Adipocyte (in vitro differentiated cells): ENCODE measurements at regions not wholly inside any gene's neighbourhood (a gene's known extent, or its start where the extent isn't known, plus 50 kb on each side); places are given as distances from the start of the nearest gene placed in this dataset.

Experiments
- DNase-seq: peaks from one replicate; pipeline ENCODE4 v3.0.0-alpha.2; 2015; ENCODE audit warnings: low read depth
- H3K27me3 ChIP-seq: replicated peaks from 2 replicates; pipeline ENCODE4 v1.7.0; 2013; ENCODE audit warnings: mild to moderate bottlenecking, low read length, moderate library complexity; ENCODE audit not compliant: control insufficient read depth, insufficient read depth
- H3K36me3 ChIP-seq: 2 replicates; pipeline ENCODE4 v1.7.0; 2013; ENCODE audit warnings: low read length, mild to moderate bottlenecking, moderate library complexity; ENCODE audit not compliant: control insufficient read depth, insufficient read depth, severe bottlenecking
- H3K4me1 ChIP-seq: 2 replicates; pipeline ENCODE4 v1.7.0; 2013; ENCODE audit warnings: mild to moderate bottlenecking, low read length, moderate library complexity; ENCODE audit not compliant: control insufficient read depth, insufficient read depth
- H3K4me3 ChIP-seq: 2 replicates; pipeline ENCODE4 v1.7.0; 2013; ENCODE audit warnings: mild to moderate bottlenecking, low read length, moderate library complexity
- H3K9ac ChIP-seq: 2 replicates; pipeline ENCODE4 v1.7.0; 2013; ENCODE audit warnings: mild to moderate bottlenecking, low read length, moderate library complexity
- H3K9me3 ChIP-seq: 2 replicates; pipeline ENCODE4 v1.7.0; 2013; ENCODE audit warnings: mild to moderate bottlenecking, low read length, moderate library complexity; ENCODE audit not compliant: control insufficient read depth

- peaks cover 2% of the 10 kb centered on the region for H3K4me1 ChIP-seq
- DNase-seq, result no peak
- no peaks in the 10 kb centered on the region for H3K36me3 ChIP-seq
- H3K27me3 ChIP-seq, result no peaks in the 10 kb centered on the region
- H3K9me3 ChIP-seq, result no peaks in the 10 kb centered on the region
- H3K9ac ChIP-seq, result no peak overlapping the region
- no peak overlapping the region for H3K4me3 ChIP-seq
These were observed 526.8 kb downstream of the CD83 start for GRCh38 chr6:14644381-14644780.

- Histone ChIP-seq H3K9ac (no peak overlapping the region), H3K36me3 (no peaks in the 10 kb centered on the region), H3K4me1 (no peaks in the 10 kb centered on the region), H3K27me3 (no peaks in the 10 kb centered on the region), H3K9me3 (no peaks in the 10 kb centered on the region), H3K4me3 (no peak overlapping the region)
- no peak for DNase-seq
These were observed 527.6 kb downstream of the CD83 start for GRCh38 chr6:14645221-14645620.

- no peaks in the 10 kb centered on the region for H3K9me3 ChIP-seq
- H3K27me3 ChIP-seq, result no peaks in the 10 kb centered on the region
- H3K4me3 ChIP-seq, result no peak overlapping the region
- H3K36me3 ChIP-seq, result no peaks in the 10 kb centered on the region
- DNase-seq, result no peak
- no peak overlapping the region for H3K9ac ChIP-seq
- H3K4me1 ChIP-seq, result no peaks in the 10 kb centered on the region
These were observed 528.3 kb downstream of the CD83 start for GRCh38 chr6:14645841-14646240.

- H3K4me3 ChIP-seq, result no peak overlapping the region
- DNase-seq, result no peak
- H3K4me1 ChIP-seq, result no peaks in the 10 kb centered on the region
- H3K9me3 ChIP-seq, result no peaks in the 10 kb centered on the region
- H3K27me3 ChIP-seq, result no peaks in the 10 kb centered on the region
- H3K9ac ChIP-seq, result no peak overlapping the region
- H3K36me3 ChIP-seq, result no peaks in the 10 kb centered on the region
These were observed 528.8 kb downstream of the CD83 start for GRCh38 chr6:14646371-14646770.

GRCh38 chr6:14647357-14647756 is 529.8 kb downstream of the CD83 start:
- H3K4me1 ChIP-seq, result no peaks in the 10 kb centered on the region
- DNase-seq, result no peak
- no peaks in the 10 kb centered on the region for H3K9me3 ChIP-seq
- H3K9ac ChIP-seq, result no peak overlapping the region
- no peaks in the 10 kb centered on the region for H3K36me3 ChIP-seq
- H3K27me3 ChIP-seq, result no peaks in the 10 kb centered on the region
- H3K4me3 ChIP-seq, result no peak overlapping the region

GRCh38 chr6:14652536-14652935 is 535.0 kb downstream of the CD83 start:
- Histone ChIP-seq H3K36me3 (no peaks in the 10 kb centered on the region), H3K9me3 (no peaks in the 10 kb centered on the region), H3K4me1 (peaks cover 11% of the 10 kb centered on the region), H3K4me3 (no peak overlapping the region), H3K9ac (no peak overlapping the region), H3K27me3 (no peaks in the 10 kb centered on the region)
- DNase-seq, result no peak

- peak overlapping the region; percentile 22 for H3K9ac ChIP-seq
- DNase-seq, result no peak
- H3K9me3 ChIP-seq, result no peaks in the 10 kb centered on the region
- peaks cover 11% of the 10 kb centered on the region for H3K4me1 ChIP-seq
- peak overlapping the region; percentile 47 for H3K4me3 ChIP-seq
- H3K36me3 ChIP-seq, result no peaks in the 10 kb centered on the region
- no peaks in the 10 kb centered on the region for H3K27me3 ChIP-seq
These were observed 537.9 kb downstream of the CD83 start for GRCh38 chr6:14655201-14656061.

GRCh38 chr6:14656078-14656521 is 538.5 kb downstream of the CD83 start:
- no peaks in the 10 kb centered on the region for H3K9me3 ChIP-seq
- H3K36me3 ChIP-seq, result no peaks in the 10 kb centered on the region
- DNase-seq, result no peak
- no peaks in the 10 kb centered on the region for H3K27me3 ChIP-seq
- H3K9ac ChIP-seq, result peak overlapping the region; percentile 22
- no peak overlapping the region for H3K4me3 ChIP-seq
- H3K4me1 ChIP-seq, result peaks cover 11% of the 10 kb centered on the region

- Histone ChIP-seq H3K4me1 (peaks cover 11% of the 10 kb centered on the region), H3K4me3 (no peak overlapping the region), H3K9ac (no peak overlapping the region), H3K36me3 (no peaks in the 10 kb centered on the region), H3K27me3 (no peaks in the 10 kb centered on the region), H3K9me3 (no peaks in the 10 kb centered on the region)
- DNase-seq, result no peak
These were observed 539.1 kb downstream of the CD83 start for GRCh38 chr6:14656649-14657048.

- no peak overlapping the region for H3K9ac ChIP-seq
- peaks cover 11% of the 10 kb centered on the region for H3K4me1 ChIP-seq
- DNase-seq, result no peak
- H3K27me3 ChIP-seq, result no peaks in the 10 kb centered on the region
- no peaks in the 10 kb centered on the region for H3K9me3 ChIP-seq
- H3K36me3 ChIP-seq, result no peaks in the 10 kb centered on the region
- H3K4me3 ChIP-seq, result no peak overlapping the region
These were observed 540.5 kb downstream of the CD83 start for GRCh38 chr6:14658030-14658429.

- Histone ChIP-seq H3K4me1 (peaks cover 11% of the 10 kb centered on the region), H3K27me3 (no peaks in the 10 kb centered on the region), H3K9ac (no peak overlapping the region), H3K9me3 (no peaks in the 10 kb centered on the region), H3K36me3 (no peaks in the 10 kb centered on the region), H3K4me3 (no peak overlapping the region)
- peak; percentile 12 for DNase-seq
These were observed 541.5 kb downstream of the CD83 start for GRCh38 chr6:14658886-14659561.
